Fibroblast of lung (primary cell): ENCODE measurements at regions not wholly inside any gene's neighbourhood (a gene's known extent, or its start where the extent isn't known, plus 50 kb on each side); places are given as distances from the start of the nearest gene placed in this dataset.

Experiments used
- CTCF ChIP-seq, 2 donors: IDR thresholded peaks in 1 of 2; conservative IDR thresholded peaks in 1 of 2; 1 replicate in 1 of 2; 2 replicates in 1 of 2; pipeline ENCODE4 v1.5.1; 2011 to 2012; ENCODE audit warnings: low read length in 2 of 2, control low read depth in 1 of 2, inconsistent platforms in 1 of 2, low read depth in 1 of 2, mild to moderate bottlenecking in 1 of 2
- EZH2 ChIP-seq: IDR thresholded peaks from 2 replicates; pipeline ENCODE4 v1.5.1; 2012; ENCODE audit warnings: low read length, control low read depth, mild to moderate bottlenecking; ENCODE audit errors: missing control alignments

DNA sequence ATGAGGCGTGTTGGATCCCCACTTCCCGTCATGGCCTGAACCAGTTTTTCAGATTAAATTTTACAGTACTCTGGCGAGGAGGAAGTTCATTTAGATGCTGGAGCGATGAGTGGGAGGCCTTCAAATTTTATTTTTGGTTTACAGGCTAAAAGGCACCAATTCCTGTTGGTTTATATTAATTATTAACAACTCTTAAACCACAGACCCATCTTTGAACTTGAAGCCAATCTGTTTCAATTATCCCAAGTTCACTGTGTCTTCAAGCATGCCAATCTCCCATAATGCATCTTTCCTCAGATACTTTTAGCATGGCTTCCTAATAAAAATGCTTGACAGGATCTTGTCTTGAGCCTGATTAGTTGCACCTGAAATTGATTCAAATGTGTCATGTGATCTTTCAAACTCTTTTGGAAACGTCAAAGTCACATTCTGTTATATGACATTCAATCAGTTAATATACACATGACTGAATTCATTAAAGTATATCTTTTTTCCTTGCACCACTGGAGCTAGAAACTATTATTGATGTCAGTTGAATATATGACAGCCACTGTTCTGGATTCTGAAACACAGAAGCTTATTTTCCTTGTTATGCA lies 641.7 kb upstream of the TMEM132C start:
- TF ChIP-seq CTCF (conservative IDR thresholded peaks at IDR 0.05 in 1 of 2, IDR thresholded peaks at IDR 0.05 in 1 of 2; ENCODE audit: low read depth in 1 of 2, low read length in 2 of 2) = no peak
- no peak for TF ChIP-seq EZH2
